Adrenal gland (tissue), 5 donors: ENCODE measurements at regions not wholly inside any gene's neighbourhood (a gene's known extent, or its start where the extent isn't known, plus 50 kb on each side); places are given as distances from the start of the nearest gene placed in this dataset.

Experiments
- POLR2A ChIP-seq, 2 donors: fragments of 450-650 bp; IDR thresholded peaks; one replicate each; pipeline ENCODE4 v1.6.1; 2017; ENCODE audit warnings: antibody characterized with exemption in 2 of 2, mild to moderate bottlenecking in 2 of 2, moderate library complexity in 1 of 2
- TF ChIP-seq, protein P1 (sequence below), 6 experiments: fragments of 450-650 bp in 4 of 6; fragments of 200-600 bp in 2 of 6; sonication (generic) in 1 of 6; IDR thresholded peaks; 1 replicate in 5 of 6; 2 replicates in 1 of 6; pipeline versions ENCODE4 v1.5.1 to v1.8.0; 2016 to 2021; ENCODE audit warnings: antibody characterized with exemption in 6 of 6, mild to moderate bottlenecking in 2 of 6, moderate library complexity in 1 of 6
- donor health status: DM: no; HTN: no; CAD: no.

DNA sequence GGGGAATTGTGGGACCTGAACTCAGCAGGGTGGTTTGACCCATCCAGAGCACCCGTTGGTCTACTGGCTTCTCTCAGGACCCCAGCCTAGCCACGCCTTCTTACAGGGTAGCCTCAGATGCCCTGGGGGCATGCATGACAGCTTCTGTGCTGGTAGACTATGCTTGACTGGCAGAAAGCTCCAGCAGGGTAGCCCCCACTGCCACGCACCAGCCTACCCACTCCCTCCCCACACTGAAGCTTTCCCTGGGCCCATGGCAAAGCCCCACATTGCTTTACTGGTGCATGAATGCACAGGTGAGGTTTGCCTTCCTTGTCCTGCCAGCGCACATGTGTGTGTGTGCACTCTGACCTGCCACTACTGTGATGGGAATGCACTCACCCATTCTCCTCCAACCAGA, 772.2 kb downstream of the LRFN5 start:
- TF ChIP-seq, protein P1, sequence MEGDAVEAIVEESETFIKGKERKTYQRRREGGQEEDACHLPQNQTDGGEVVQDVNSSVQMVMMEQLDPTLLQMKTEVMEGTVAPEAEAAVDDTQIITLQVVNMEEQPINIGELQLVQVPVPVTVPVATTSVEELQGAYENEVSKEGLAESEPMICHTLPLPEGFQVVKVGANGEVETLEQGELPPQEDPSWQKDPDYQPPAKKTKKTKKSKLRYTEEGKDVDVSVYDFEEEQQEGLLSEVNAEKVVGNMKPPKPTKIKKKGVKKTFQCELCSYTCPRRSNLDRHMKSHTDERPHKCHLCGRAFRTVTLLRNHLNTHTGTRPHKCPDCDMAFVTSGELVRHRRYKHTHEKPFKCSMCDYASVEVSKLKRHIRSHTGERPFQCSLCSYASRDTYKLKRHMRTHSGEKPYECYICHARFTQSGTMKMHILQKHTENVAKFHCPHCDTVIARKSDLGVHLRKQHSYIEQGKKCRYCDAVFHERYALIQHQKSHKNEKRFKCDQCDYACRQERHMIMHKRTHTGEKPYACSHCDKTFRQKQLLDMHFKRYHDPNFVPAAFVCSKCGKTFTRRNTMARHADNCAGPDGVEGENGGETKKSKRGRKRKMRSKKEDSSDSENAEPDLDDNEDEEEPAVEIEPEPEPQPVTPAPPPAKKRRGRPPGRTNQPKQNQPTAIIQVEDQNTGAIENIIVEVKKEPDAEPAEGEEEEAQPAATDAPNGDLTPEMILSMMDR (IDR thresholded peaks at IDR 0.05): no peak
- TF ChIP-seq POLR2A (IDR thresholded peaks at IDR 0.05): no peak
